ENCODE measurements at regions not wholly inside any gene's neighbourhood (a gene's known extent, or its start where the extent isn't known, plus 50 kb on each side); places are given as distances from the start of the nearest gene placed in this dataset.

- no peak overlapping the region for H3K4me3 ChIP-seq (ENCODE audit: control insufficient read depth, low read depth, low read length)
- TF ChIP-seq, protein P1, sequence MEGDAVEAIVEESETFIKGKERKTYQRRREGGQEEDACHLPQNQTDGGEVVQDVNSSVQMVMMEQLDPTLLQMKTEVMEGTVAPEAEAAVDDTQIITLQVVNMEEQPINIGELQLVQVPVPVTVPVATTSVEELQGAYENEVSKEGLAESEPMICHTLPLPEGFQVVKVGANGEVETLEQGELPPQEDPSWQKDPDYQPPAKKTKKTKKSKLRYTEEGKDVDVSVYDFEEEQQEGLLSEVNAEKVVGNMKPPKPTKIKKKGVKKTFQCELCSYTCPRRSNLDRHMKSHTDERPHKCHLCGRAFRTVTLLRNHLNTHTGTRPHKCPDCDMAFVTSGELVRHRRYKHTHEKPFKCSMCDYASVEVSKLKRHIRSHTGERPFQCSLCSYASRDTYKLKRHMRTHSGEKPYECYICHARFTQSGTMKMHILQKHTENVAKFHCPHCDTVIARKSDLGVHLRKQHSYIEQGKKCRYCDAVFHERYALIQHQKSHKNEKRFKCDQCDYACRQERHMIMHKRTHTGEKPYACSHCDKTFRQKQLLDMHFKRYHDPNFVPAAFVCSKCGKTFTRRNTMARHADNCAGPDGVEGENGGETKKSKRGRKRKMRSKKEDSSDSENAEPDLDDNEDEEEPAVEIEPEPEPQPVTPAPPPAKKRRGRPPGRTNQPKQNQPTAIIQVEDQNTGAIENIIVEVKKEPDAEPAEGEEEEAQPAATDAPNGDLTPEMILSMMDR (conservative IDR thresholded peaks at IDR 0.05; ENCODE audit: control insufficient read depth, insufficient read depth, low read depth, low read length): no peak
- DNase-seq (ENCODE audit: low read depth): no peak
Measured at GRCh38 chr2:5895284-5895683, 203.1 kb downstream of the SOX11 start.

DNA sequence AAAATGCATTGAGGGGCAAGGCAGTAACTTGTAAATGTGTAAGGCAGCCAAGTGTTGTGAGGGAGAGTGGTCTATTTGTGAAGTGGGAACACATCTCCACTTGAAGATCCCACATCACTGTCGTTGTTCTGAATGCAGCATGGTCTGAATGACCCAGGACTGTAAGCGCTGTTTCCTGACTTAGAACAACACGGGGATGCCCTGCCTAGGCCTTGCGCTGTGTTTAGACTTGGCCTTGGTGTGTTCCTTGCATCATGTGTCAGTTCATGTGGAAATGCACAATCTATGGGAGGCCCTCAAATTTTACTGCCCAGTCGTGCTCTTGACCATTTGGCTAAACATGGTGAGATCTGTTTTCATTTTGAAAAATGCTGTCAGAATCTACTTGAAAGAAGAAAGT, 205.1 kb downstream of the SOX11 start:
- H3K4me3 ChIP-seq (ENCODE audit: control insufficient read depth, low read depth, low read length): no peak overlapping the region
- TF ChIP-seq, protein P1 (conservative IDR thresholded peaks at IDR 0.05; ENCODE audit: control insufficient read depth, insufficient read depth, low read depth, low read length): no peak
- no peak for DNase-seq (ENCODE audit: low read depth)

DNA sequence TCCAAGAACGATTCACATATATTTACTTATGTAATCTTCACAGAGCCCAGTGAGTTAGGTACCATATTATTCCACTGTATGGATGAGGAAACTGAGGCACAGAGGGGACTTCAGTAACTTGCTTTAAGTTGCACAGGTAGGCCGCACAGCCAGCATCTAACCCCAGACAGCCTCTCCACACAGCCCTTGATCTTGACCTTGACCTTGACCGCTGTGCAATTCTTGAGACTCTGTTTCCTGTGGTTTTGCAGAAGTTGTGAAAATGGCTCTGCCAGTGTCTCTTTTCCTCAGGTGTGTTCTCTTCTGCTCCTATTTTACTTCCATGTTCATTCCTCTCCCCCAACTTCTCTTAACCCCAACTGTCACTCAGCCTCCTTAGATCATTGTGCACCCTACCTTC, 206.5 kb downstream of the SOX11 start:
- TF ChIP-seq, protein P1 (conservative IDR thresholded peaks at IDR 0.05; ENCODE audit: control insufficient read depth, insufficient read depth, low read depth, low read length): no peak
- H3K4me3 ChIP-seq (ENCODE audit: control insufficient read depth, low read depth, low read length): no peak overlapping the region
- DNase-seq (ENCODE audit: low read depth): no peak

DNA sequence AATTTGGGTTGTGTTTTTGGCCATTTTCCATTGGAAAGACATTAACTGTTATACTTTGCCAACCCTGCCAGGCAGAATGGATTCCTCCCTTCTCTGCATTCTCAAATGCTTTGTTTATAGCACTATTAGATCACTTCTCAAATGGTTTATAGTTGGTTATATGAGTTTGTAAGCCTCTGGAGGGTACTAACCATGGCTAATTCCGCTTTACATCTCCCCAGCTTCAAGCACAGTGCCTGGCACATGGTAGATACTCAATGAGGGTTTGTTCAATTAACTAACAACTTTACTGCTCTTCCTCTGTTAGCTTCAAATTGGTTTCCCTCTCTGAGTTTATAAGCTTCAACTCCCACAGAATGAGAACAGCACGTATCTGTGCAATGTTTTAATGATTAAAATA, 213.5 kb downstream of the SOX11 start:
- H3K4me3 ChIP-seq (ENCODE audit: control insufficient read depth, low read depth, low read length): no peak overlapping the region
- no peak for DNase-seq (ENCODE audit: low read depth)
- TF ChIP-seq, protein P1 (conservative IDR thresholded peaks at IDR 0.05; ENCODE audit: control insufficient read depth, insufficient read depth, low read depth, low read length): no peak

GRCh38 chr2:5908071-5908470, 215.9 kb downstream of the SOX11 start:
- DNase-seq (ENCODE audit: low read depth): no peak
- TF ChIP-seq, protein P1 (conservative IDR thresholded peaks at IDR 0.05; ENCODE audit: control insufficient read depth, insufficient read depth, low read depth, low read length): no peak
- no peak overlapping the region for H3K4me3 ChIP-seq (ENCODE audit: control insufficient read depth, low read depth, low read length)

GRCh38 chr2:5911718-5912117, 219.5 kb downstream of the SOX11 start:
- DNase-seq (ENCODE audit: low read depth): no peak
- H3K4me3 ChIP-seq (ENCODE audit: control insufficient read depth, low read depth, low read length): no peak overlapping the region
- TF ChIP-seq, protein P1 (conservative IDR thresholded peaks at IDR 0.05; ENCODE audit: control insufficient read depth, insufficient read depth, low read depth, low read length): no peak

GRCh38 chr2:5913711-5914395, 221.7 kb downstream of the SOX11 start:
- no peak overlapping the region for H3K4me3 ChIP-seq (ENCODE audit: control insufficient read depth, low read depth, low read length)
- TF ChIP-seq, protein P1 (conservative IDR thresholded peaks at IDR 0.05; ENCODE audit: control insufficient read depth, insufficient read depth, low read depth, low read length): no peak
- no peak for DNase-seq (ENCODE audit: low read depth)
